Fibroblast of villous mesenchyme (primary cell): ENCODE measurements at regions not wholly inside any gene's neighbourhood (a gene's known extent, or its start where the extent isn't known, plus 50 kb on each side); places are given as distances from the start of the nearest gene placed in this dataset.

Source experiments
- DNase-seq: peaks from one replicate; pipeline ENCODE4 v3.0.0-alpha.2; 2010; ENCODE audit warnings: low read depth
- H3K4me3 ChIP-seq: 2 replicates; pipeline ENCODE4 v1.5.1; 2011; ENCODE audit warnings: low read depth, mild to moderate bottlenecking, low read length
- TF ChIP-seq, protein P1 (sequence below): IDR thresholded peaks from 2 replicates; pipeline ENCODE4 v1.5.1; 2012; ENCODE audit warnings: low read depth, mild to moderate bottlenecking, low read length; ENCODE audit not compliant: insufficient read depth

DNA sequence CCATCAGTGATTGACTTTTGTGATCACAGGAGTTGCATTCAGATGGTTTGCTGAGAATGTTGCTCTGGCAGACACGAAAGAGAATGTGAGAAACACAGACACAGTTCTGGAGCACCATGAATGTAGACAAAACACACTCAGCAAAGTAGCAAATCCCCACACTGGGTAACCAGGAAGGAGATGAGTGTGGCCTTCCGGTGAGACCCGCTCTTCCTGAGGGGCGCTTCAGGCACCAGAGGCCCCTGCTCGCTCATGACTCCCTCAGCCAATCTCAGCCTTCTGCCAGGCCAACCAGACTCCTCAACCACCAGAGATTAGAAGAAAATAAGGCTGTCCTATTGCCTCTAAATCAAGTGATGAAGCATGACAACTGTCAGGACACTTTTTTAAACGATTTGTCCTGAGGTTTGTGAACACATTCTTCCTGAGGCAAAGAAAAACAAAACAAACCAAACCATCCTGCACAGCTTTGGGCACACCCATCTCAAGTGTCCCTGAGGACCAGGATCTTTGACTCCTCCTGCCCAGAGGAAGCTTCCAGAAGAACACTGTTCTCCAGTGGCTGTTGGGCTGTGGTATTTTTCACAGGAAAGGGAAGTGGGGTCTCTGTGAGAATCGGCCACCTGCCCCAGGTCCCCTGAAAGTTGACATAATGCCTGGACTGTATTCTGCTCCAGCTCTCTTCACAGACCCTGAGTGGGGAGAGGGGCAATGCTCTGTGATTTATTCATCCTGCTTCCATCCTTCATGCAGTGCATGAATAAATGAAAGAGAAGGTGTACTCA lies 152.8 kb downstream of the BCL11A start:
- H3K4me3 ChIP-seq, result no peak overlapping the region
- DNase-seq, result no peak
- TF ChIP-seq, protein P1, sequence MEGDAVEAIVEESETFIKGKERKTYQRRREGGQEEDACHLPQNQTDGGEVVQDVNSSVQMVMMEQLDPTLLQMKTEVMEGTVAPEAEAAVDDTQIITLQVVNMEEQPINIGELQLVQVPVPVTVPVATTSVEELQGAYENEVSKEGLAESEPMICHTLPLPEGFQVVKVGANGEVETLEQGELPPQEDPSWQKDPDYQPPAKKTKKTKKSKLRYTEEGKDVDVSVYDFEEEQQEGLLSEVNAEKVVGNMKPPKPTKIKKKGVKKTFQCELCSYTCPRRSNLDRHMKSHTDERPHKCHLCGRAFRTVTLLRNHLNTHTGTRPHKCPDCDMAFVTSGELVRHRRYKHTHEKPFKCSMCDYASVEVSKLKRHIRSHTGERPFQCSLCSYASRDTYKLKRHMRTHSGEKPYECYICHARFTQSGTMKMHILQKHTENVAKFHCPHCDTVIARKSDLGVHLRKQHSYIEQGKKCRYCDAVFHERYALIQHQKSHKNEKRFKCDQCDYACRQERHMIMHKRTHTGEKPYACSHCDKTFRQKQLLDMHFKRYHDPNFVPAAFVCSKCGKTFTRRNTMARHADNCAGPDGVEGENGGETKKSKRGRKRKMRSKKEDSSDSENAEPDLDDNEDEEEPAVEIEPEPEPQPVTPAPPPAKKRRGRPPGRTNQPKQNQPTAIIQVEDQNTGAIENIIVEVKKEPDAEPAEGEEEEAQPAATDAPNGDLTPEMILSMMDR, result no peak

DNA sequence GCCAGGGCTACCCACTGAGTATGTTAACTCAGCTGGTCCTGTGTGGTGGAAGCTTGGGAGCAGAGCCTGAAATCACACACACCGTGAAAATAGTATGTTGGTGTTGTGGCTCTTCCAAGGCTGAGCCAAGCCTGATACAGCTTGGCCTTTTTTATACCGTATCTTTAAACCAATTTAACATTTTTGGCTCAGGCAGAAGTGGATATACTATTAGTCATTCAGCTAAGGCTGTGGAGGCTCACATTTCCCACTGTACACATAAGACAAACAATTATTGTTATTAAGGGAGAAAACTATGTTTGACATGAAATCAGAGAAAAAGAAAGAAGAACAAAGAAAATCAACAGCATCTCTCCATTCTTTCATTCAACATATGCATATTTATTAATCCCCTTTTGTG lies 159.0 kb downstream of the BCL11A start:
- no peak for DNase-seq
- TF ChIP-seq, protein P1, result no peak
- H3K4me3 ChIP-seq, result no peak overlapping the region

DNA sequence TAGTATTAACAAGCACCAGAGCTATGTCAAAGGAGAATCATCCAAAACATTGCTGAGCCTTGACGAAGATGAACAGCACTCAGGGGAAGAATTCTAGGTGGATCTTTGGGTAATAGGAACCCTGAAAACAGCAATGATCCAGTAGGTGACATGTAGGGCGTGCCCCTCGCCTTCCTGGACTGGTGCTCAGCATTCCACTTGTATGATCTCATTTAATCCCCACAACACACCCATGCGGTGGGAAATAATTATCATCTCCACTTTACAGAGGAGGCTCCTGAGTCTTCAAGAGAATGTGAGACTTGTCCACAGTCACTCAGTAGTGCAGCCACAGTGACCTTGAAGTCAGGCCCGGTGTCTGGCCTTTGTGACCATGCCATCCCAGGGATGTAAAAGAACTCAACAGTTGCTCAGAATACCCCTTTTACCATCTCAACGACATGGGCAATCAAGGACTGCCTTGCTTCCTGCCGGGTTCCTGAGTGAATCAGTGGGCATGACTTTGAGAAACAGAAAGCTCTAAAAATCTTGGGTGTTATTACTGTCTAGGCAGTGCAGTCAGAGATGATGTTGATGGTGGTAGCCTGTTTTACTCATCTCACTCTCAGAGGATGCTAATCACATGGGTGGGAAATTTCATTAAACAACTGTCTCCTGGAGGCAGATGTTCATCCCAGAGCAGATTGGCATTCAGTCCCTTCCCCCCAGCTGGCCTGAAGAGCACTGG lies 161.6 kb downstream of the BCL11A start:
- TF ChIP-seq, protein P1, result no peak
- H3K4me3 ChIP-seq, result no peak overlapping the region
- DNase-seq, result no peak

DNA sequence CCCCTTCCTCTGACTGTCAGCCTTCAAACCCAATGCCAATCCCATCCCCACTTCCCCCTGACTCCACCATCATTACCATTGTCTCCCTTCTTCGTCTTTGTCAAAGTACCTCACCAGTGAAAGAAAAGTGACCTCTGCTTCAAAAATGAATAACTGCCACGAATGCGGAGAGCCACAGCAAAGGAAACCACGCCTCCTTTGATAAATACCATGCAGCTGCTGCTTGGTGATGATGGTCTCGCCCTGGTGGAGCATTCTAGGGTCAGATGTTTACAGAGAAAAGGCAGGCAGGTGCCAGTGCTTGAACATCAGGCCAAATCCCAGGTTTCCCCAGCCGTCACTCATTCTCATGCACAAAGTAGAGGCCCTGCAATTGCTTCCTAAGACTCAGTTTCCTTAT lies 162.2 kb downstream of the BCL11A start:
- H3K4me3 ChIP-seq, result no peak overlapping the region
- TF ChIP-seq, protein P1, result no peak
- no peak for DNase-seq

DNA sequence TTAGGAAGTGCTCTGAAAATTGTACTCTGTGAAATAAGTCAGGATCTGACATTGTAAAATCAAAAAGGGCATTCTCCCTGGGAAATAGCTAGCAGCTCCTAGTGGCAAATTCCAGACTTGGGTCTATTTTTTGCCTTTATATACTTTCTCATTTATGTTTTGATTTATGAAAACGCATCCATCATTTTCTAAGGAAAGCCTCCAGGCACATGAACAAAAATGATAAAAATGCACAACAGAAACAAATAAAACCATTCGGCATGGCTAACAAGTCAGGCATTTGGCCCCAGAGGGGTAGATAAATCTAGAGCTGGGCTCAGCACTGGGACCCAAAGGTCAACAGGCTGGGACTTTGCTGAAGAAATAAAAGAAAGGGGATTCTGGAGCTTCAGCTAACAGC lies 167.0 kb downstream of the BCL11A start:
- no peak overlapping the region for H3K4me3 ChIP-seq
- TF ChIP-seq, protein P1, result no peak
- DNase-seq, result no peak

DNA sequence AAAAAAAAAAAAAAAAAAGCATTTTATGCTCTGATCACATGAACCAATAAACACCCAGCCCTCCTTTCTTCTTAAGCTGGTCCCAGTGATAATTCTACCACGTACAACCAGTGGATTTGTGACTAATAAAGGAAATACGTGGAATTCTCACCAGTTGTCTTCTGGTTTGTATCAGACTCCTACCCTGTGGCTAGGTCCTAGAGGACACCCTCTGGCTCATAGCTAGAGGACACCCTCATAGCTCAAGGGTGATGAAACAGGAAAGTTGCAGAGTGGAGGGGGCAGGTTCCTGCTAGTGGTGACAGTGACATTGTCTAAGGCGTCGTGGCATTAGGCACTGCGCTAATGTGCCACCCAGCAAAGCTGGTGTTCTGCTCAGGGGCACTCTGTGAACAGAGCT lies 167.8 kb downstream of the BCL11A start:
- TF ChIP-seq, protein P1, result no peak
- H3K4me3 ChIP-seq, result no peak overlapping the region
- peak; percentile 59 for DNase-seq
